Activated T-cell treated with anti-CD3 and anti-CD28 coated beads for 1 hour (primary cell): ENCODE measurements at regions not wholly inside any gene's neighbourhood (a gene's known extent, or its start where the extent isn't known, plus 50 kb on each side); places are given as distances from the start of the nearest gene placed in this dataset.

Experiments used
- DNase-seq: peaks from one replicate; pipeline ENCODE4 v3.0.0-alpha.2; 2020; ENCODE audit warnings: low read depth

- DNase-seq = no peak
These were observed 707.5 kb downstream of the SLITRK6 start for GRCh38 chr13:85091631-85092234.

- DNase-seq = no peak
These were observed 710.0 kb downstream of the SLITRK6 start for GRCh38 chr13:85089186-85089585.

DNA sequence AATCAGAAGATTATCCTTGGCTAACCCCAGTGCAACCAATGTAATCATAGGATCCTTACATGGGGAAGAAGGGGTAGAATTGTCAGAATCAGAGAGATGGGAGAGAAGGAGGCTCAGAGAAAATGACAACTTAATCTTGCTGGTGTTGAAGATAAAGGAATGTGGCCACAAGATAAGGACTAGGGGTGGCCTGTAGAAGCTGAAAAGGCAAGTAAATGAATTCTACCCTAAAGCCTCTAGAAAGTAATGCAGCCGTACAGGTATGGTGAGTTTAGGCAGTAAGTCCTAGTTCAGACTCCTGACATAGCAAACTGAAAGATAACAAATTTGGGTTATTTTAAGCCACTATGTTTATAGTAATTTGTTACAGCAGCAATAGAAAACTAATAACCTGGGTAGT lies 718.5 kb downstream of the SLITRK6 start:
- no peak for DNase-seq

GRCh38 chr13:85076343-85076742 lies 722.9 kb downstream of the SLITRK6 start:
- no peak for DNase-seq

DNA sequence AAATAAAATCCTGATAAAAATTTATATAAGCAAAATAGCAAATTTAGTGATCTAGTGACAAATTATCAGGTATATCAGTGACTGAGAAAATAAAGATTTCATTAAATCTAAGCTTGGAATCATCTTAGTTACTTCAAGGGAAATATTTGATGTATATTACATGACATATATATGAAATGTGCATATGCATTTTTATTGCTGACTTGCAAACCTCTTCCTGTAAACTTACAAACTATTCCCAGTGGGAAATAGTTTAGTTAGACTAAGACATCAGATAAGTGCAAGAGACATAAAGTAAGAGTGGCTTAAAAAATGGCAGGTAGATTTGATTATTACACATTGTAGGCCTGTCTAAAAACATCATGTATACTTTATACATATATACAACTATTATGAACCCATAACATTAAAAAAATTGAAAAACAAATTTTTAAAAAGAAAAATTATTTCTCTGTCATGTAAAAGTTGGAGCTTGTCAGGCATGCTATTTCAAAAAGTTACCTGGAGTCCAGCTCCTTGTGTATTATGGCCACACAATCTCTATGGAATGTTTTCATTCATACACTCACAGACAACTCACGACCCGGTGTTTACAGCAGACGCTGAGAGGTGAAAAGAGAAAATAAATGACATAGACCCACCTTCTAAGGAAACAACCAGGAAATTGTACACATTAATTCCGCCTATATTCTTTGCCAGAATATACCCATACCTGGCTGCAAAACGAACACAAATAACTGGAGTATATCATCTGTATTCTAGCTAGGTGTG lies 724.5 kb downstream of the SLITRK6 start:
- no peak for DNase-seq

DNA sequence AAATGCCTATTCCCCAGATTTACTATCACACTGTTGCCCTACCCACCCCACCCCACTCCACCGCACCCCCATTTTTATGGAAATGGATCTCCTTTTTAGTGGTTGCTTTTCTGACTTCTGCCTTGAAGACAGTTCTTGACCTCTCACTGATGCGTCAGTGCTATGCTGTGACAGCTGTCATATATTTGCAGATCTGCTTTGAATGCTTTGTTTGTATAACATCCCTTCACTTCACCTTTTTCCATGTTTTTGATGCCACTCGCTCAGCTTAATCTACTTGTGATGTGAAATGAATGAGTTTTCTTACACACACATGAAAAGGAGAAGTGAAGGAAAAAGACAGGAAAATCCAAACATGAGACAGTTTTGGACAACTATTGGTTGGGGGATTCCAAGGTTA lies 731.0 kb downstream of the SLITRK6 start:
- no peak for DNase-seq

DNA sequence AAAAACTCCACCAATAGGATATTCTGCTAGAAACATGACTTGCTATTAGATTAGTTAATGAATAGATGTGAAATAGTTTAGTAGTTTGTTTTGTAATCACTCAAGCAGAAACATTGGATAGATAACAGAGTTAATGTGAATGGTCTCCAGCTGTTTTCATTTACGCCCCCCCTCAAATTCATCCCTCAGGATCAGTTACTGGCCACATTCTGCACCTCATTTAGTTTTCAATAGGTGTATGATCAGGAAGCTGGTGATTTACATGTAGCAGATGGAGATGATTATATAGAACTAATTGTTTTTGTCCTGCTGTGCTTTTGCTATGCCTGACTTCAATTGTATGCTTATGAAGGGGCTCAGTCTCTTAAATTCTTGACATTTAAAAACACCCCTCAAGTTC lies 759.0 kb downstream of the SLITRK6 start:
- no peak for DNase-seq

DNA sequence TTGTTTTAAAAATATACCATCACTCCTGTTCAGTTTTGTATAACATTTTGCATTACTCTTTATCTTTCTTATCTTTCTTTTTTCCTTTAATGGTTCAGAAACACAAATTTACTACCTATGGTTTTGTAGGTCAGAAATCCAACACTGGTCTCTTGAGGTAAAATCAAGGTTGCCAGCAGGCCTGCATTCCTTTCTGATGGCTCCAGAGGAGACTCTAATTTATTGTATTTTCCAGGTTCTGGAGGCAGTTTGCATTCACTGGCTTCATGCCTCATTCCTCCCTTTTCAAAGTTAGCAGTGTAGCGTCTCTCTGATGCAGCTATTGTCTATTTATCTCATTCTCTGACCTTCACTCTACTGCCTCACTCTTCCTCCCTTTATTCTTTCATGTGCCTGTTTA lies 767.4 kb downstream of the SLITRK6 start:
- DNase-seq = no peak

DNA sequence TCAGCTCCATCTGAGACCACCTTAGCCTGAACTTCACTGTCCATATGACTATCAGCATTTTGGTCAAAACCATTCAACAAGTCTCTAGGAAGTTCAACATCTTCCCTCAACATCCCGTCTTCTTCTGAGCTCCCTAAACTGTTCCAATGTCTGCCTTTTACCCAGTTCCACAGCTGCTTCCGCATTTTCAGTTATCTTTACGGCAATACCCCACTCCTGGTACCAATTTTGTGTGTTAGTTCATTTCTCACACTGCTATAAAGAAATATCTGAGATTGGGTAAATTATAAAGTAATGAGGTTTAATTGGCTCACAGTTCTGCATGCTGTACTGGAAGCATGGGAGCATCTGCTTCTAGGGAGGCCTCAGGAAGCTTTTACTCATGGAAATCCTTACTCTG lies 771.2 kb downstream of the SLITRK6 start:
- no peak for DNase-seq

DNA sequence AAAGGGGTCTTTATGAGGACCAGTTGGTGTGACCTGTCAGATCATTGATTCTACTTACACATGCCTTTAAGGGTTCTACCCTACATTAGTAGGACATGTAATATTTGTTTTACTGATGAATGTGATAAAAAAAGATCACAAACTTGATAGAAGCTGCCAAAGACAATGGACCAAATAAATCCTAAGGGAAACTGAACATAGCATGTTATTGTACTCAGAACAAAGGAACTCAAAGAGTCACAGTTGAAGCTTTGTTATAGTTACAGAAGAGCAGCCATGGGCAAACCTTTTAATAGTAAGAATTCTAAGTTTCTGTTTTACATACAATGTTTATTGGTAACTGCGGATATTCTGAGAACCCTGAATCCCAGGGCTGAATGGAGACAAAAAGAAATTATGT lies 780.1 kb downstream of the SLITRK6 start:
- no peak for DNase-seq

DNA sequence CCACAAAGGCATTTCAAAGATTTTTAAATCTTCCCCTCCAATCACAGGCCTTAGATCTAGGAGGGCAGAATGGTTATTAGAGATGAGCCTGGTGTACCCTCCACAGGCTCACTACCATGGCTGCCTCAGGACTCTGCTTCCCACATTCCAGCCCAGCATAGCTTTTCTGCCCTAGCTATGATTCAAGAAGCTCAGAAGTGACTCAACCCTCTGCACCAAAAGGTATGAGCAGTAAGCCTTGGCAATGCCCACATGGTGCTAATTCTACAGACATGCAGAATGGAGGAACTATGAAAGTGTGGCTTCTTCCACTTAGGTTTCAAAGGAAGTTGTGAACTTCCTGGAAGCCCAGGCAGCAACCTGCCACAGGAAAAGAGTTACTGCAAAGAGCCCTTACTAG lies 786.2 kb downstream of the SLITRK6 start:
- no peak for DNase-seq

DNA sequence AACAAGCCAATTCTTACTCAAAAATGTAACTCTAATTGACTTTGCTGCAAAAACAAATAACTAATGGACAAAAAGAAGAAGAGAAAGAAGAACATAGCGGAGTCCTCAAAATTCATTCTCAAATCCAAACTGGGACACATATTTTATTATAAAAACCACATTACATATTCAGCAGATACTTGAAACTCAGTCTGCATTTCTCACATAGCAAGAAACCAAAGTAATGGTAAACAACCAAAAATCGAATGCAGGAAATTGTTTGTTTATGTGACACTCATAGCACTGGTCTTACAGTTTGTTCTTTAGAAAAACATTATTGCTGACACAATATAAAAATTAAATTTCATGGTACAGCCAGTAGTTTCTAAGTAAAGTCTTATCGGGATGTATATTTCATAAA lies 789.8 kb downstream of the SLITRK6 start:
- no peak for DNase-seq

DNA sequence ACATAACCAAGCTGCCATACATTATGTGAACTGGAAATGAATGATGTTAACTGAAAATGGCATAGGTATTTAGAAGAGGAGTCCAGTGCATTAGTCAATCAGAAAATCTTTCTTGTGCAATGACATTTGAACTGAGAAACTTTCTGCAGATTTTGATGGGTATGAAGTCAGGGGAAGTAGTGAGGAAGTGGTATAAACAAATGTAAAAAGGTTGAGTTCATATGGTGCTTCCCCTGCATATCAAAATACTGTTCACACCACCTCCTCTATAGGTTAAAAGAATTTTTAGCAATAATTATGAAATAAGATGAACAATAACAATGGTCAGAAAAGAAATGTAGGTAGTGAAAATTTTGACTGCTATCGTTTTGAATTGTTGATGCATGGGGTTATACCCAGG lies 800.0 kb downstream of the SLITRK6 start:
- no peak for DNase-seq

GRCh38 chr13:84998681-84999080 lies 800.5 kb downstream of the SLITRK6 start:
- DNase-seq = no peak

- DNase-seq = no peak
These were observed 801.4 kb downstream of the SLITRK6 start for GRCh38 chr13:84997858-84998257.

- DNase-seq = no peak
These were observed 804.6 kb downstream of the SLITRK6 start for GRCh38 chr13:84994582-84994981.

DNA sequence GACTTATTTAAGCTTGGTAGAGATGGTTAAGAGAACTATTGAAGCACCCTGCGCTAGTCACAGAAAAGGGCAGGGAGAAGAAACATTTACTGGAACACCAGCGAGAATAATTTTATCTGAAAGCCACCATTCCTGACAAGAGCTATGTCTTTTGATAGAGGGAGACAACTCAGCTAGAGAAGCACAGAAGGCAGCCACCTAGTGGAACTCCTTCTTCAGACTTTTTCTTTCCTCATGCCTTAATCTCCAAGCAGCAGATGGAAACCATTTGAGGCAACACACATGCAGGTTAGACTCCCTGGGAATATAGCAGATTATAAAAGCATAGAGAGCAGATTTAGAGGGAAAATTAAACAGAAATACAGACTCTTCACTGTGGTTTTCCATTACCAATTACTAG lies 813.4 kb downstream of the SLITRK6 start:
- no peak for DNase-seq

- DNase-seq = no peak
These were observed 815.9 kb downstream of the SLITRK6 start for GRCh38 chr13:84983321-84983720.

DNA sequence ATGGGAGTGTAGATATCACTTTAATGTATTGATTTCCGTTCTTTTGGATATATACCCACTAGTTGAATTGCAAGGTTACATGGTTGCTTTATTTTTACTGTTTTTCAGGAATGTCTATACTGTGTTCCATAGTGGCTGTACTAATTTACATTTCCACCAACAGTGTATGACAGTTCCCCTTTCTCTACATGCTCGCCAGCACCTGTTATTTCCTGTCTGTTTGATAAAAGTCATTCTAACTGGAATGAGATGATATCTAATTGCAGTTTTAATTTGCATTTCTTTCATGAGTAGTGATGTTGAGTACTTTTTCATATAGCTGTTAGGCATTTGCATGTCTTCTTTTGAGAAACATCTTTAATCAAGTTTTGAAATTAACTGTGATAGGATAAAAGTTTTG lies 818.6 kb downstream of the SLITRK6 start:
- DNase-seq = no peak

DNA sequence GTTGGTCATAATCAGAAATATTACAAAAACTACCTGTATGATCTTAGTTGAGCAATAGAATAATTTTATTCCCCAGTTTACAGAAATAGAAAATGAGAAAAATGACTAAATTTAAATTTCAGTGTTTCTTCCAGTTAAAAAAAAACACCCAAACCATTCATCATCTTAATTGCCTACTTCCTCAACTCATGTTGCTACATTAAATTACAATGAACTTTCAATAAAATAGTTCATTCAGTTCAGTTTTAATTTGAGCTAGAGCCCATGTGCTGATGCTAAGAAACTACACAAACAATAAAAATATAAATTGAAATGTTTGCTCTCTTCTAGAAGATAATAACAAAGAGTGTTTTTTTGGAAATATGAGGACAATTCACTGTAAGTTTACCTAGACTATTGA lies 820.4 kb downstream of the SLITRK6 start:
- DNase-seq = no peak

- no peak for DNase-seq
These were observed 825.6 kb downstream of the SLITRK6 start for GRCh38 chr13:84973661-84974060.

DNA sequence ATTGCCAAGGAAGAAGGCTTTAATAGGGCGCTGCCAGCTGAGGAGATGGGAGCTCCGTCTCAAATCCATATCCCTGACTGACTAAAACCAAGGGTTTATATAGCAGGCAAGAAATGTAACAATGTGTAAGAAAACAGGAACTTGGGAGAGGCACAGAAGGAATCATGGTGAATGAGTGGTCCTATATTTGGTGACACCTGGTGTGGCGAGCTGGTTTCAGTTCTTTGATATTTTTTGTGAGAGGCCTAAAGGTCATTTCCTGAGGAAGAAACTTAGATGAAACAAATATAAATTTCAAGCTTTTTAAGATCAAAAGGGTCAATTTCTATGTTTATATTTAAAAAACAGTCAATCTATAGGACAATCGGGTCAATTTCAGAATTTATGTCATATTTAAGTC lies 826.3 kb downstream of the SLITRK6 start:
- DNase-seq = no peak

- no peak for DNase-seq
These were observed 836.4 kb downstream of the SLITRK6 start for GRCh38 chr13:84962849-84963248.

- no peak for DNase-seq
These were observed 837.0 kb downstream of the SLITRK6 start for GRCh38 chr13:84962141-84962750.
